ENCODE measurements at regions not wholly inside any gene's neighbourhood (a gene's known extent, or its start where the extent isn't known, plus 50 kb on each side); places are given as distances from the start of the nearest gene placed in this dataset.

DNA sequence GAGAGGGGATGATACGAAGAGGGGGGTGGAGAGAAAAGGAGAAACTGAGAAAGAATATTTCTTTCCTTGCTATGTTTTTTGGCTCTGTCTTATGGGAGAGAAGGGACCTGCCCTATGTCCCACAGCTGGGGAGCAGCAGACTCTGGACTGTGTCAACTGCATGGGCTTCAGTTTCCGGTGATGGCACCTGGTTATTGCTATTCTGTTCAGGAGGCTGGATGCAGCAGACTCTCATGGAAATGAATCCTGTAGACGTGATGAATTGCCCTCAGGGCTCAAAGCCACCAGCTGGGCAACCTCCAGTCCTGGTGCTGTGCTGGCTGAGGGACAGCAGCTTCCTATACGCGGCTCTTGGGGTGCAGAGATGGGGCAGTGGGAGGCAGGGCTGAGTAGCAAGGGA, 121.2 kb downstream of the HAPSTR1 start:
- DNase-seq = no peak
- H3K4me1 ChIP-seq = no peaks in the 10 kb centered on the region
- H3K9me3 ChIP-seq = no peaks in the 10 kb centered on the region
- TF ChIP-seq EP300 (IDR thresholded peaks at IDR 0.05; ENCODE audit: low read depth) = no peak
- no peaks in the 10 kb centered on the region for H3K27me3 ChIP-seq
- H3K4me3 ChIP-seq = no peak overlapping the region
- in situ Hi-C loops (cut with MboI; ENCODE audit: low pct_ligation_motif_present in 1 of 4, low pct_unique_long_range_greater_than_20kb in 1 of 4, low sequenced_read_pairs in 3 of 4) (no loop called here), intact Hi-C loops (cut with DNase I; ENCODE audit: low total_unique reads) (no loop called here)
- H3K36me3 ChIP-seq = no peaks in the 10 kb centered on the region
- WGBS, 2 donors (ENCODE audit: low coverage in 1 of 2) = 60 to 64% methylated on average over 1 to 5 of the region's 5 CpGs
- no peak overlapping the region for H3K27ac ChIP-seq

DNA sequence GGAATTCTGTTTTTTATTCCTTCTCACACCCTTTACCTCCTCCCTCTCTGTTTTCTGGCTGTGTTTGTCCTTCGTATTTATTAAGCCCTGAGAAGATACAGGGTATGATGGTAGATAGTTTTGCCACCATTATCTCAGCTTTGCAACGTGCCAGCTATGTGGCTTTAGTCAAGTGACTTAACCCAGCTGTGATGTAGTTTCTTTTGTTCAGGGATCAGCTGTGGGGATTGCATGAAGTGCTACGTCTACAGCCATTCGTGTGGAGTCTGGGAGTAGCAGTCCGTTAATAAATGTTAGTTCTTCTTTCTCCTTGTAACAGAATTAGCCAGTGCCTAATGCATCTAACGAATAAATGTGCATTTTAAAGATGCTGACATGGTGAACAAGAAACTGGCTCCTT, 128.4 kb downstream of the HAPSTR1 start:
- Histone ChIP-seq H3K27me3 (no peaks in the 10 kb centered on the region), H3K4me3 (no peak overlapping the region), H3K9me3 (no peaks in the 10 kb centered on the region), H3K36me3 (no peaks in the 10 kb centered on the region), H3K4me1 (no peaks in the 10 kb centered on the region), H3K27ac (no peak overlapping the region)
- in situ Hi-C loops (cut with MboI; ENCODE audit: low pct_ligation_motif_present in 1 of 4, low pct_unique_long_range_greater_than_20kb in 1 of 4, low sequenced_read_pairs in 3 of 4) = no loop called here
- no peak for TF ChIP-seq EP300 (IDR thresholded peaks at IDR 0.05; ENCODE audit: low read depth)
- WGBS, 2 donors (ENCODE audit: low coverage in 1 of 2) = 35 to 45% methylated on average over 4 to 6 of the region's 6 CpGs
- intact Hi-C loops (cut with DNase I; ENCODE audit: low total_unique reads) = no loop called here
- DNase-seq = no peak

DNA sequence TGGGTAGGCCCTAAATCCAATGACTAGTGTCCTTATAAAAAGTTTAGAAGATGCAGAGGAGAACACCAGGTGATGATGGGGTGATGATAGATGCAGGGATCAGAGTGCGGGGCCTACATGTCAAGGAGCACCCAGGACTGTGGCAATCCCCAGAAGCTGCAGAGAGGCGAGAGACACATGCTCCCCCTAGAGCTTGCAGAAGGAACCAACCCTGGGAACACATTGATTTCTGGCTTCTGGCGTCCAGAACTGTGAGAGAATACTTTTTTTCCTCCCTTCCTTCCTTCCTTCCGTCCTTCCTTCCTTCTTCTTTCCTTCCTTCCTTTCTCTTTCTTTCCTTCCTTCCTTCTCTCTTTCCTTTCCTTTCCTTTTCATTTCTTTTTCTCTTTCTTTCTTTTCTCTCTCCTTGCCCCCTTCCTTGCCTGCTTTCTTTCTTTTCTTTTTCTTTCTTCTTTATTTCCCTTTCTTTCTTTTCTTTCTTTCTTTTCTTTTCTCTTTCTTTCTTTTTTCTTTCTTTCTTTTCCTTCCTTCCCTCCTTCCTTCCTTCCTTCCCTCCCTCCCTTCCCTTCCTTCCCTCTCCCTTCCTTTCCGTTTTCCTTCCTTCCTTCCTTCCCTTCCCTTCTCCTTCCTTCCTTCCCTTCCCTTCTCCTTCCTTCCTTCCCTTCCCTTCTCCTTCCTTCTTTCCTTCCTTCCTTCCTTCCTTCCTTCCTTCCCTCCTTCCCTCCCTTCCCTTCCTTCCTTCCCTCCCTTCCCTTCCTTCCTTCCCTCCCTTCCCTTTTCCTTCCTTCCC, 134.3 kb downstream of the HAPSTR1 start:
- intact Hi-C loops (cut with DNase I; ENCODE audit: low total_unique reads) (no loop called here), in situ Hi-C loops (cut with MboI; ENCODE audit: low pct_ligation_motif_present in 1 of 4, low pct_unique_long_range_greater_than_20kb in 1 of 4, low sequenced_read_pairs in 3 of 4) (no loop called here)
- no peaks in the 10 kb centered on the region for H3K4me1 ChIP-seq
- WGBS, 2 donors (ENCODE audit: low coverage in 1 of 2) = 34 to 50% methylated on average over 5 of the region's 5 CpGs
- H3K9me3 ChIP-seq = no peaks in the 10 kb centered on the region
- H3K36me3 ChIP-seq = no peaks in the 10 kb centered on the region
- H3K27ac ChIP-seq = no peak overlapping the region
- DNase-seq = no peak
- TF ChIP-seq POLR2AphosphoS5 (IDR thresholded peaks at IDR 0.05) = no peak
- TF ChIP-seq, protein P1, sequence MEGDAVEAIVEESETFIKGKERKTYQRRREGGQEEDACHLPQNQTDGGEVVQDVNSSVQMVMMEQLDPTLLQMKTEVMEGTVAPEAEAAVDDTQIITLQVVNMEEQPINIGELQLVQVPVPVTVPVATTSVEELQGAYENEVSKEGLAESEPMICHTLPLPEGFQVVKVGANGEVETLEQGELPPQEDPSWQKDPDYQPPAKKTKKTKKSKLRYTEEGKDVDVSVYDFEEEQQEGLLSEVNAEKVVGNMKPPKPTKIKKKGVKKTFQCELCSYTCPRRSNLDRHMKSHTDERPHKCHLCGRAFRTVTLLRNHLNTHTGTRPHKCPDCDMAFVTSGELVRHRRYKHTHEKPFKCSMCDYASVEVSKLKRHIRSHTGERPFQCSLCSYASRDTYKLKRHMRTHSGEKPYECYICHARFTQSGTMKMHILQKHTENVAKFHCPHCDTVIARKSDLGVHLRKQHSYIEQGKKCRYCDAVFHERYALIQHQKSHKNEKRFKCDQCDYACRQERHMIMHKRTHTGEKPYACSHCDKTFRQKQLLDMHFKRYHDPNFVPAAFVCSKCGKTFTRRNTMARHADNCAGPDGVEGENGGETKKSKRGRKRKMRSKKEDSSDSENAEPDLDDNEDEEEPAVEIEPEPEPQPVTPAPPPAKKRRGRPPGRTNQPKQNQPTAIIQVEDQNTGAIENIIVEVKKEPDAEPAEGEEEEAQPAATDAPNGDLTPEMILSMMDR (IDR thresholded peaks at IDR 0.05) = peak in 2 of 5 experiments; percentile 12 to 14
- H3K4me3 ChIP-seq = no peak overlapping the region
- no peaks in the 10 kb centered on the region for H3K27me3 ChIP-seq

DNA sequence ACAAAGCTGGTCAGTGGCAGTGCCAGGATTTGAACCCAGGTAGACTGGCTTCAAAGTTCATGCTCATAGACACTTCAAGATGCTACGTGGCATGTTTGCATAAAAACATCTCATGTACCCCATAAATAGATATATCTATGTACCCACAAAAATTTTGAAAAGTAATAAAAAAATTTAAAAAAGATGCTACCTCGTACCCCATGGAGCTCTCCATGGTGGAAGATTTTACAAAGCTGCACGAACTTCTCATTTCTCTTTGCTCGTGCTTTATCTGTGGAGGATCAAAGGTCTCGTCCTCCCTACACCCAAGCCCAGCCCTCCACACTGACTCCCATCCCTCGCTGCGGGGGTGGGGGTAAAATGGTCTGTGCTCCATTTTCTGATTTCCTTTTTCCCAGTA, 135.5 kb downstream of the HAPSTR1 start:
- Histone ChIP-seq H3K4me3 (no peak overlapping the region), H3K27me3 (no peaks in the 10 kb centered on the region), H3K4me1 (no peaks in the 10 kb centered on the region), H3K36me3 (no peaks in the 10 kb centered on the region), H3K27ac (no peak overlapping the region), H3K9me3 (no peaks in the 10 kb centered on the region)
- TF ChIP-seq POLR2AphosphoS5 (IDR thresholded peaks at IDR 0.05) (no peak), POLR2A (IDR thresholded peaks at IDR 0.05) (no peak), EP300 (IDR thresholded peaks at IDR 0.05; ENCODE audit: low read depth) (no peak)
- TF ChIP-seq, protein P1 (IDR thresholded peaks at IDR 0.05) = no peak
- in situ Hi-C loops (cut with MboI; ENCODE audit: low pct_ligation_motif_present in 1 of 4, low pct_unique_long_range_greater_than_20kb in 1 of 4, low sequenced_read_pairs in 3 of 4) = no loop called here
- 67% methylated on average over 5 to 7 of the region's 7 CpGs for WGBS, 2 donors (ENCODE audit: low coverage in 1 of 2)
- intact Hi-C loops (cut with DNase I; ENCODE audit: low total_unique reads) = no loop called here
- no peak for DNase-seq

DNA sequence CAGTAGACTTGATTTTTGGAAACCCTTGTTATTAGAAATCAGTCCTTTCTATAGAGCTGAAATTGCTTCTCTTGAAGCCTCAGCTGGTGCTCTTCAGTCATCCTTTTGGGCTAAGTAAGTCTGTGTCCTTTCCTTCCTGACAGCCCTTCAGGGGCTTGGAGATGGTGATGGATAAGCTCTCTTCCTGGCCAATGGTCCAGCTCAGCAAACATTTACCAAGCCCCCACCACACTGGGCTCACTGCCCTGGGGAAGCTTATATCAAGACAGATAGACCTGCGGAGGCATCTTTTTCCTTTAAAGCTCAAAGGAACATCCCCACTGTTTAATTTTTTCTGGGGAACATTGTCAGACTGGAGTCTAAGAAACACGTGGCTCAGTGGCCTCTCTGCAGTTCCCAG, 139.6 kb downstream of the HAPSTR1 start:
- H3K4me3 ChIP-seq = no peak overlapping the region
- TF ChIP-seq POLR2A (IDR thresholded peaks at IDR 0.05) = no peak
- TF ChIP-seq EP300 (IDR thresholded peaks at IDR 0.05; ENCODE audit: low read depth) = no peak
- TF ChIP-seq POLR2AphosphoS5 (IDR thresholded peaks at IDR 0.05) = no peak
- TF ChIP-seq, protein P1 (IDR thresholded peaks at IDR 0.05) = no peak
- H3K4me1 ChIP-seq = no peaks in the 10 kb centered on the region
- H3K36me3 ChIP-seq = no peaks in the 10 kb centered on the region
- no peaks in the 10 kb centered on the region for H3K27me3 ChIP-seq
- DNase-seq = no peak
- intact Hi-C loops (cut with DNase I; ENCODE audit: low total_unique reads) (no loop called here), in situ Hi-C loops (cut with MboI; ENCODE audit: low pct_ligation_motif_present in 1 of 4, low pct_unique_long_range_greater_than_20kb in 1 of 4, low sequenced_read_pairs in 3 of 4) (no loop called here)
- no peaks in the 10 kb centered on the region for H3K9me3 ChIP-seq
- 50 to 63% methylated on average over 2 of the region's 2 CpGs for WGBS, 2 donors (ENCODE audit: low coverage in 1 of 2)
- H3K27ac ChIP-seq = no peak overlapping the region
